ENCODE measurements at regions not wholly inside any gene's neighbourhood (a gene's known extent, or its start where the extent isn't known, plus 50 kb on each side); places are given as distances from the start of the nearest gene placed in this dataset.

DNA sequence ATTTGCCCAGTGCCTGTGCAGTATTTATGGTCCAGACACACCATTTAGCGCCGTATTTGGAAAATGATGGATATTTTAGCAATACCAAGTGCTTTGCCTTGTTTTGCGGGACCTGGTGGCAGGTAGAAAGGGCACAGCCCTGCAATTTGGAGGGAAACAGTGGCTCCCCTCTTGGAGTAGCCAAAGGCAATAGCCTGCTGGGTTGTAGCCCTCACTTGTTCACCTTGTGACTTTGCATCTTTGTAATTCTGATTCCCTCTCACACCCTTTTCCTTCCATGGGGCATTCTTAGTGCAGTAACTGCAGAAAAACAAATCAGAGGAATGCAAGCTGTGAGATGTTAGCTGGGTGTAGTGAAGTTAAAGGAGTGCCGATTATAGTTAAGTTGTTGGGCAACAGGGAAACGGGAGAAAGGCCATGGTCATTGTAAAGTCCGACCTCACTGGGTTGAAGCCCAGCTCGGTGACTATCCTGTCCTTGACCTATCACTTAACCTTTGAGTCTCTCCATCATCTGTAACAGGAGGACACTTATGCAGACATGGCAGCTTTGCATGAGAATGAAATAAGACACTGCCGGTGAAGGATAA, 131.0 kb upstream of the KLHL25 start:
- Mint-ChIP-seq H3K27ac (no peak overlapping the region), H3K4me1 (peaks cover 15% of the 10 kb centered on the region), H3K9me3 (no peaks in the 10 kb centered on the region), H3K4me3 (no peak overlapping the region), H3K27me3 (ENCODE audit: low read depth, poor library complexity) (peaks cover 18% of the 10 kb centered on the region), H3K36me3 (ENCODE audit: low read depth) (no peaks in the 10 kb centered on the region)
- DNase-seq, result no peak
- no peak for TF ChIP-seq CTCF (IDR thresholded peaks at IDR 0.05)

DNA sequence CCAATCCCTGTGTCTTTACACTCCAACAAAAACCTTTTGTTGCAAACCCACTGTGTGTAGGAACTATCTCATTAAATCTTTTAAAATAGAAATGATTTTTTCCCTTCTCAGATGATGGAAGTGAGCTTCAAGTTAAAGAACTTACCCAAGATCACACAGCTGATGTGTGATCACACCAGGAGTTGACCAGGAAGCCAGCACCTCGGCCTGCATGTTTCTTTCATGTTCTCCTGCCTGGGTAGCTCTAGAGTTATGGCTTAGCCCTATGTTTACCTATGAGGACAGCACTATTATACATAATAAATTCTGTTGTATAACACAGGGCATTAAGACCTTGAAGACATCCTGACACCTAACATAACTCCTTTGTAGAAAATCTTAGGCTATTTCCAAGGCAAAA, 132.1 kb upstream of the KLHL25 start:
- Mint-ChIP-seq H3K36me3 (ENCODE audit: low read depth) (no peaks in the 10 kb centered on the region), H3K4me1 (peaks cover 4% of the 10 kb centered on the region), H3K9me3 (no peaks in the 10 kb centered on the region), H3K27ac (no peak overlapping the region), H3K4me3 (no peak overlapping the region), H3K27me3 (ENCODE audit: low read depth, poor library complexity) (peaks cover 24% of the 10 kb centered on the region)
- DNase-seq, result no peak
- no peak for TF ChIP-seq CTCF (IDR thresholded peaks at IDR 0.05)

DNA sequence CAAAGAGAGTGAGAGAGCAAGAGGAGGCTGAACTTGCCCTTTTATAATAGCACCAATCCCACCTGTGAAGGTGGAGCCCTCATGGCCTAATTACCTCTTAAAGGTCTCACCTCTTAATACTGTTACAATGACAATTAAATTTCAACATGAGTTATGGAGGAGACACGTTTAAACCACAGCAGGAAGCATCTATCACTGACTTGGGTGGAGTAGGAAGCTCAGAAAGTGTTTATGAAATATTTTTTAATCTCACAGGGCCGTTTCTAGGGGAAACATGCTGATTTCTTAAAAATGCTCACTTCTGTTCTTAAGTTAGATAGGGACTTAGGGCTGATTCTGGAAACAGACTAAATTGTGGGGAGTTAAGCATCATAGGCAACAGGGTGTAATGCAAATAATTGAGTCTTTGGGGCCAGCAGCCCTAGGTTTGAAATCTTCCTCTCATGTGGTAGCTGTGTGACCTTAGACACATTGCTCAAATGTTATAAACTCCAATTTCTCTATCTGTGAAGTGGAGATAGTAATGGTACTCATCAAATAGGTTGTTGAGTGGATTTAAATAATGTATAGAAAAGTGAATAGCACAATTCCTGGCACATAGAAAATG, 133.3 kb upstream of the KLHL25 start:
- H3K27me3 Mint-ChIP-seq (ENCODE audit: low read depth, poor library complexity), result peaks cover 18% of the 10 kb centered on the region
- no peak for DNase-seq
- H3K9me3 Mint-ChIP-seq, result no peaks in the 10 kb centered on the region
- peaks cover 4% of the 10 kb centered on the region for H3K4me1 Mint-ChIP-seq
- no peaks in the 10 kb centered on the region for H3K36me3 Mint-ChIP-seq (ENCODE audit: low read depth)
- TF ChIP-seq CTCF (IDR thresholded peaks at IDR 0.05), result no peak
- no peak overlapping the region for H3K4me3 Mint-ChIP-seq
- H3K27ac Mint-ChIP-seq, result no peak overlapping the region

DNA sequence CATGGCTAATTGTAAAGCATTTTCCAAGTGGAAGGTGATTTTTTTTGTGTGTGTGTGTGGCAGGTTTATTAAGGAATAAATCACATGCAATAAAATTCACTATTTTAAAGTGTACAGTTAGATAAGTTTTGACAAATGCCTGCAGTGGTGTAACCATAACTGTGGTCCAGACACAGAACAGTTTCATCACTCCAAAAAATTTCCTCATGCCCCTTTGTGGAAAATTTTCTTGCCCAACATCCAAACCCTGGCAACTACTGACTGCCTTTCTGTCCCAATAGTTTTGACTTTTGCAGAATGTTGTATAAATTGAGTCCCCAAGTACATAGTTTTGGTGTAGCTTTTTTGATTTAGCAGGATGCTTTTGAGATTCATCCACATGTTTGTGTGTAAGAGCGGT, 135.1 kb upstream of the KLHL25 start:
- peaks cover 12% of the 10 kb centered on the region for H3K27me3 Mint-ChIP-seq (ENCODE audit: low read depth, poor library complexity)
- no peak for DNase-seq
- no peaks in the 10 kb centered on the region for H3K9me3 Mint-ChIP-seq
- no peak for TF ChIP-seq CTCF (IDR thresholded peaks at IDR 0.05)
- no peaks in the 10 kb centered on the region for H3K36me3 Mint-ChIP-seq (ENCODE audit: low read depth)
- H3K4me3 Mint-ChIP-seq, result no peak overlapping the region
- H3K4me1 Mint-ChIP-seq, result peaks cover 8% of the 10 kb centered on the region
- no peak overlapping the region for H3K27ac Mint-ChIP-seq

DNA sequence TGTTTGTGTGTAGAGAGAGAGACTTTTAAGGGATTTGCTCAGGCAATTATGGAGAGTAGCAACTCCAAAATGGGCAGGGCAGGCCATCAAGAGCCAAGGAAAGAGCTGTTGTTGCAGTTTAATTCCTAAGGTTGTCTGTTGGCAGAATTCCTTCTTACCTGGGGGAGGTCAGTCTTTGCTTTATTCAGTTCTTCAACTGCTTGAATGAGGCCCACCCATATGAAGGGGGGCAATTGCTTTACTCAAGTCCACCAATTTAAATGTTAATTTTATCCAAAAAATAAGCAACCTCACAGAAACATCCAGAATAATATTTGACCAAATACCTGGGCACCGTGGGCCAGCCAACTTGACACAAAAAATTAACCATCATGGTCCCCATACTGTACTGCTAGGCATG, 137.7 kb upstream of the KLHL25 start:
- no peak for DNase-seq
- no peak overlapping the region for H3K4me3 Mint-ChIP-seq
- peaks cover 4% of the 10 kb centered on the region for H3K4me1 Mint-ChIP-seq
- TF ChIP-seq CTCF (IDR thresholded peaks at IDR 0.05), result no peak
- no peaks in the 10 kb centered on the region for H3K9me3 Mint-ChIP-seq
- H3K27ac Mint-ChIP-seq, result no peak overlapping the region
- H3K27me3 Mint-ChIP-seq (ENCODE audit: low read depth, poor library complexity), result peaks cover 5% of the 10 kb centered on the region
- H3K36me3 Mint-ChIP-seq (ENCODE audit: low read depth), result no peaks in the 10 kb centered on the region

DNA sequence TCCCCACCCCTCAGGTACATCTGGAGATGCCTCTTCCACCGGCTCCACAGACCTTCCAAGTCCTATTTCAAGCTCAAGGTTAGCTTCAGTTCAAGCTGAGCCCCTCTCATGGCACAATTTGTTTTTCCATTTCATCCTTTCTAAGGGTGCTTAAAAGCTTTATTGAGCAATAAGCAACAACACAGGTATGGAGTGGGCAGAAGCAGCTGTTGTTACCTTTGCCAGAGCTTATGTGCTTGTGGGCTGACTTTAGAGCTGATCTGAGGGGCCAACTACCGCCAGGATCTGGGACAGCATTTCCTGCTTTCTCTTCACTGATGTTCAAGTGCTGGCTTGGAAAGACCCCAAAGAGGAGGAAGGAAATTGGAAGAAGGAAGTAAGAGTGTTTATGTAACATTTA, 140.0 kb upstream of the KLHL25 start:
- Mint-ChIP-seq H3K27me3 (ENCODE audit: low read depth, poor library complexity) (peaks cover 5% of the 10 kb centered on the region), H3K4me1 (peaks cover 13% of the 10 kb centered on the region), H3K27ac (no peak overlapping the region), H3K9me3 (no peaks in the 10 kb centered on the region), H3K36me3 (ENCODE audit: low read depth) (no peaks in the 10 kb centered on the region), H3K4me3 (no peak overlapping the region)
- TF ChIP-seq CTCF (IDR thresholded peaks at IDR 0.05), result no peak
- DNase-seq, result no peak
